ENCODE measurements at regions not wholly inside any gene's neighbourhood (a gene's known extent, or its start where the extent isn't known, plus 50 kb on each side); places are given as distances from the start of the nearest gene placed in this dataset.

DNA sequence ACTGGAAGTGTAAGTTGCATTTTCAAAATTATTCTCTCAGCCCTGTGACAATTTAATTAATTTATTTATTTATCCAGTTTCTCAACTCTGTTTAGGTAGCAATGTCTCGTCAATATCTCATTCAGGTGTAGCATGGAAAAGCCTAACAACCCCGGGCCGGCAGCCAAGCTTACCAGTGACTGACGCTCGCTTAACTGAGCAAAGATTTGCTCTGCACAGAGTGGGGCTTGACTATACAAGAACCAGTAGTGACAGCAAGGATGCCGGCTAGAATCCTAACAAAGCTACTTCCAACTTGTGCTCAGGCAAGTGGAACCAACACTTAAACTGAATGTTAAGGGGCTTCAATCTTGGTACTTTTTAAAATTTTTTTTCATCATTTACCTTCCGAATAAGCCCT is 80.9 kb upstream of the ESRRG start:
- no peak for TF ChIP-seq CTCF (IDR thresholded peaks at IDR 0.05)
- TF ChIP-seq POLR2A (IDR thresholded peaks at IDR 0.05) = no peak

Data from prostate gland (tissue), 2 donors.